ENCODE measurements at regions not wholly inside any gene's neighbourhood (a gene's known extent, or its start where the extent isn't known, plus 50 kb on each side); places are given as distances from the start of the nearest gene placed in this dataset.

DNA sequence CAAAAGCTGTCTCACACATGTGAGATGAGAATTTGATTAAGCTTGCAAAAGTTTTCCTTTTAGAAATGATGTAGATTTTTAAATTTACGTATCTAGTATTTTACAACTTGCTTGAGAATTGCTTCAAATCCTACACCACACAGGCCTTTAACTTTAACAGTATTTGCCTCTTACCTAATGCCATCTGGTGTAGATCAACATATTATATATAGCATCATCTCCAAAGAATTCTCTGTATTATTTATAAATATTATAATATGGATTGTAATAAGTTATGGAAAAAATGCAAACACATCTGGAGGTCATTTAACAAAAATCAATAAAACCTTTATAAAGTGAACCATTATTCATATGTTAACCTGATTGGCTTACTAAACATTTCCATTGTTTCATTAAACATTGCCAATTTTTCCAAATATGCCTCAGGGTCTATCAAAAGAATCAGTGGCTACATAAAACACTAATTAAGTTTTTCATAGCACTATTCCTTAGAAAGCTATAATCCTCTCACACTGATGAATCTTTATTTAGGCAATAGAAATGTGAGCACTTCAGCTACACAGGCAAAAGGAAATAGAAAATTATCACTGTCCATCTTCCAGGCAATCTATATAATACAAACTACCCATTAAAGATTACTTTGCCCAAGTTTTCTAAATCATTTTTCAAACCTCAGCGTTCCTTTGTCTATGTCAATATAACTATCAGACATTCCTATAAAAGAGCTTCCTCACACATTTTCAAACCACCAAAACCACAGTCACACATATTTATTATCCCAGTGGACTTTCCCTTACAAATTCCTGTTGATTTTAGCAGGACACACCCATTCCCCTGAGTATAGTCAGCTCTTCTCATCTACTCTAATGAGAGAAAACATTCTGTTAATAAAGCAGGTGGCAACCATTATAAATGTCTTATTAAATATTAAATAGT lies 83.5 kb upstream of the INTU start:
- peaks cover 5% of the 10 kb centered on the region for H3K9me3 ChIP-seq (ENCODE audit: severe bottlenecking)
- H3K27ac ChIP-seq = no peak overlapping the region
- no peak for DNase-seq
- TF ChIP-seq, protein P1, sequence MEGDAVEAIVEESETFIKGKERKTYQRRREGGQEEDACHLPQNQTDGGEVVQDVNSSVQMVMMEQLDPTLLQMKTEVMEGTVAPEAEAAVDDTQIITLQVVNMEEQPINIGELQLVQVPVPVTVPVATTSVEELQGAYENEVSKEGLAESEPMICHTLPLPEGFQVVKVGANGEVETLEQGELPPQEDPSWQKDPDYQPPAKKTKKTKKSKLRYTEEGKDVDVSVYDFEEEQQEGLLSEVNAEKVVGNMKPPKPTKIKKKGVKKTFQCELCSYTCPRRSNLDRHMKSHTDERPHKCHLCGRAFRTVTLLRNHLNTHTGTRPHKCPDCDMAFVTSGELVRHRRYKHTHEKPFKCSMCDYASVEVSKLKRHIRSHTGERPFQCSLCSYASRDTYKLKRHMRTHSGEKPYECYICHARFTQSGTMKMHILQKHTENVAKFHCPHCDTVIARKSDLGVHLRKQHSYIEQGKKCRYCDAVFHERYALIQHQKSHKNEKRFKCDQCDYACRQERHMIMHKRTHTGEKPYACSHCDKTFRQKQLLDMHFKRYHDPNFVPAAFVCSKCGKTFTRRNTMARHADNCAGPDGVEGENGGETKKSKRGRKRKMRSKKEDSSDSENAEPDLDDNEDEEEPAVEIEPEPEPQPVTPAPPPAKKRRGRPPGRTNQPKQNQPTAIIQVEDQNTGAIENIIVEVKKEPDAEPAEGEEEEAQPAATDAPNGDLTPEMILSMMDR (IDR thresholded peaks at IDR 0.05; ENCODE audit: low read depth, low read length) = no peak
- H3K27me3 ChIP-seq (ENCODE audit: insufficient read depth, low read depth, severe bottlenecking) = no peaks in the 10 kb centered on the region
- no peak overlapping the region for H3K4me3 ChIP-seq (ENCODE audit: low read depth, low read length)
- H3K36me3 ChIP-seq = no peaks in the 10 kb centered on the region

DNA sequence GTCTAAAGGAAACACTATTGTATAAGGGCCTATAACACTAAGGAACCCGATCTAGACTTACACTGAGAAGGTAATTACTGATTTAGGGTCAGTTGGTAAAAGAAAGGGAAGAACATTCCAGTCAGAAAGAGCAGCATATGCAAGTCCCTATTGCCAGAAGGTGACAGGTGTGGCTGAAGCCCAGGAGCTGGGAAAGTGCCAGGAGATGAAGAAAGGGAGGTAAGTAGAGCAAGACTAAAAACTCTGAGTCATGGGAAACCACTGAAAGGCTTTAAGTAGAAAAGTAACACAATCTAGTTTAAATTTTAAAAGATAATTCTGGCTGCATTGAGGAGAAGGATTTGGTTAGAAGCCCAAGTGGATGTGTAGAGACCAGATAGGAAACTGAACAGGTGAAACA lies 77.7 kb upstream of the INTU start:
- no peak overlapping the region for H3K4me3 ChIP-seq (ENCODE audit: low read depth, low read length)
- H3K36me3 ChIP-seq = no peaks in the 10 kb centered on the region
- no peak overlapping the region for H3K27ac ChIP-seq
- DNase-seq = no peak
- peaks cover 5% of the 10 kb centered on the region for H3K9me3 ChIP-seq (ENCODE audit: severe bottlenecking)
- TF ChIP-seq, protein P1 (IDR thresholded peaks at IDR 0.05; ENCODE audit: low read depth, low read length) = no peak
- H3K27me3 ChIP-seq (ENCODE audit: insufficient read depth, low read depth, severe bottlenecking) = no peaks in the 10 kb centered on the region

DNA sequence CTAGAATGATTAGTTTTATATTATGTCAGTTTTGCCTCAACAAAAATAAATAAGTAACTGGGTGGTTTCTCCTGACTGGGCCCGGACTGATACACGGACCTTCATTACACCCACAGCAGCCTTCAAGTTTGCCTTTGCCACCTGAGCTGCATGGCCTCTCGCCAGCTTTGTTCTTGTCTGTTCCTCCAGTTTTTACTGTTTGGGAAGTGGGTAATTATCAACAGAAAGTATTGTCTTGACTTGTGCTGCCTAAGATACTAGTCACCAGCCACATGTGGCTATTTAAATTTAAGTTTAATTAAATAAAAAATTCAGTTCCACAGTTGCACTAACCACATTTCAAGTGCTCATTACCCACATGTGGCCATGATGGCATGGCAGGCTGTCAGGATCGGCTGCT lies 74.7 kb upstream of the INTU start:
- Histone ChIP-seq H3K9me3 (ENCODE audit: severe bottlenecking) (no peaks in the 10 kb centered on the region), H3K4me3 (ENCODE audit: low read depth, low read length) (no peak overlapping the region), H3K27me3 (ENCODE audit: insufficient read depth, low read depth, severe bottlenecking) (no peaks in the 10 kb centered on the region), H3K36me3 (no peaks in the 10 kb centered on the region), H3K27ac (no peak overlapping the region)
- TF ChIP-seq, protein P1 (IDR thresholded peaks at IDR 0.05; ENCODE audit: low read depth, low read length) = no peak
- no peak for DNase-seq

DNA sequence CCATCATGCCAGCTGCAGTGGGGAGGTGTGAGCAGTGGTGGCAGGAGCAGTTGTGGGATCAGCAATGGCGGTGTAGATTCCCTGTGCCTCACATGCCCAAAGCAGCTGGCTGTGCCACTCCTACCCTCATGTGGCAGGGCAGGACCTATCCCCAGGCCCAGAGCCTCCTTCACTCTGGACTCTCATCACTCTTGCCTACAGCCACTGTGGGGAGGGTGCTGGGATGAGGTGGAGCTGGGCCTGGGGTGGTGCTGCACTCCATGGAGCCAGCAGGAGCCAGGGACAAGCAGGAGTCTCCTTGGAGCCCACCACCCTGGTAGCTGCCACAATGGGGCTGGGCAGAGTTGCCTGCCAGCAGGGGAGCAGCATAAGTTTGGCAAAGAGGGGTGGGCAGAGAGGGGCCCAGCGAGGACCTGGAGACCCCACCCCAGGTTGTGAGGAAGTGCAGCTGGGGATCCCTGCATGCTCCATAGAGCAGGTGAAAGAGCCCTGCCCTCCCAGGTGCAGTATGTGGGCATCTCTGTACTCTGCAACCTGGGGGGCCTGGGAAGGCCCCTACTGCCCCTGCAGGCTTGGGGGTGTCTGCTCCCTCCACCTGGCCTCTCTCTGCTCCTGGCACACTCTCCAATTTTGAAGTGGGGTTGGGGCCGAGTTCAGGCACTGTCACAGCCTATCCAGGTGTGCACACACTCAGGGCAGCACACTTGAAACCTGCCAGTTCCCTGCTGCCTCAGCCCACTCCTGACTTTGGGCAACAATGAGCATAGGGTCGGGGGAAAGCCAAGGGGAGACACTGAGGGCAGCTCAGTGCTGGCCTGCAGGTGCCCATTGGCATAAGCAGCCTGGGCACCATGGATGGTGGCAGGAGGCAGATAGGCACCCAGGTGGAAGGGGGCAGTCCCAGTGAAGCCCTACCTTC lies 74.0 kb upstream of the INTU start:
- H3K9me3 ChIP-seq (ENCODE audit: severe bottlenecking) = no peaks in the 10 kb centered on the region
- H3K27ac ChIP-seq = no peak overlapping the region
- no peak for DNase-seq
- no peak overlapping the region for H3K4me3 ChIP-seq (ENCODE audit: low read depth, low read length)
- H3K36me3 ChIP-seq = no peaks in the 10 kb centered on the region
- H3K27me3 ChIP-seq (ENCODE audit: insufficient read depth, low read depth, severe bottlenecking) = no peaks in the 10 kb centered on the region
- TF ChIP-seq, protein P1 (IDR thresholded peaks at IDR 0.05; ENCODE audit: low read depth, low read length) = no peak

DNA sequence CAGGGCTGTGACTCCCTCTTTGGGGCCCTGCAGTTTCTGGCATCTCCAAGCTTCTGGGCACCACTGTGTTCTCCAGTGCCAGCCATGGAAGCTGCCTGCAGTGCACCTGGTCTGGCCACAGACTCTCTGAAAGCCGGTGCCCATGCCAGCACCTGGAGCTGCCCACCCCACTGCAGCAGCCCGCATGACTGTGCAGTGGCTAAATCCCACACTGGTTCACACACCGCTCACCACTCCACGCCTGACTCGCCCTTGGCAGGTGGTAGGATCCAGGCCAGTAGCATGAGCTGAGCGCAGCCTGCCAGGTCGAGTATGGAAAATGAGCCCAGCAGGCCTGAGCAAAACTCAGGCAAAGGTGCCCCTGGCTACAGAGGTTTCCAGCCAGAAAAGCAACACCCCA lies 72.8 kb upstream of the INTU start:
- TF ChIP-seq, protein P1 (IDR thresholded peaks at IDR 0.05; ENCODE audit: low read depth, low read length) = no peak

More for the DNA sequence above, 72.8 kb upstream of the INTU start:
- H3K27me3 ChIP-seq (ENCODE audit: insufficient read depth, low read depth, severe bottlenecking) = no peaks in the 10 kb centered on the region
- H3K4me3 ChIP-seq (ENCODE audit: low read depth, low read length) = no peak overlapping the region
- no peaks in the 10 kb centered on the region for H3K9me3 ChIP-seq (ENCODE audit: severe bottlenecking)
- H3K27ac ChIP-seq = no peak overlapping the region
- H3K36me3 ChIP-seq = no peaks in the 10 kb centered on the region
- no peak for DNase-seq
